Lower leg skin (tissue), 4 donors: ENCODE measurements at regions not wholly inside any gene's neighbourhood (a gene's known extent, or its start where the extent isn't known, plus 50 kb on each side); places are given as distances from the start of the nearest gene placed in this dataset.

Experiments
- DNase-seq, 2 donors: peaks; one replicate each; pipeline ENCODE4 v3.0.0-alpha.2; 2019; ENCODE audit warnings: low spot score in 2 of 2
- H3K4me3 ChIP-seq: fragments of 200-600 bp; sonication (generic); 2 replicates; pipeline ENCODE4 v1.5.1; 2017; ENCODE audit warnings: mild to moderate bottlenecking, low read depth; ENCODE audit not compliant: poor library complexity, severe bottlenecking
- CTCF ChIP-seq, 3 donors: fragments of 450-650 bp; IDR thresholded peaks; one replicate each; pipeline ENCODE4 v1.5.1; 2016; ENCODE audit warnings: antibody characterized with exemption in 3 of 3, mild to moderate bottlenecking in 3 of 3, moderate library complexity in 2 of 3
- POLR2A ChIP-seq, 2 donors: fragments of 450-650 bp; IDR thresholded peaks; one replicate each; pipeline ENCODE4 v1.6.1; 2016 to 2017; ENCODE audit warnings: antibody characterized with exemption in 2 of 2, mild to moderate bottlenecking in 1 of 2, moderate library complexity in 1 of 2
- WGBS, 2 donors: methylation state at CpG; one replicate each; pipeline ENCODE4 v1.1.5; 2018; 5-methylcytosine and 5-hydroxymethylcytosine counted together
- intact Hi-C: fragments of 100-400 bp; cut with DNase I; formaldehyde crosslinking; loops from one replicate; pipeline ENCODE4 v1.15.0; 2023; ENCODE audit warnings: low total_unique reads

- no peak for DNase-seq
- no peak overlapping the region for H3K4me3 ChIP-seq
- no peak for TF ChIP-seq POLR2A (IDR thresholded peaks at IDR 0.05)
- 88 to 91% methylated on average over 1 of the region's 1 CpG for WGBS, 2 donors
- intact Hi-C loops = no loop called here
Observed at GRCh38 chr13:93058301-93058700, 168.3 kb upstream of the GPC6 start.

GRCh38 chr13:93060144-93060543 is 166.5 kb upstream of the GPC6 start:
- no peak overlapping the region for H3K4me3 ChIP-seq
- no peak for DNase-seq
- TF ChIP-seq CTCF (IDR thresholded peaks at IDR 0.05) = no peak
- TF ChIP-seq POLR2A (IDR thresholded peaks at IDR 0.05) = no peak
- intact Hi-C loops = no loop called here
- WGBS, 2 donors = 90 to 97% methylated on average over 5 of the region's 5 CpGs

- H3K4me3 ChIP-seq = no peak overlapping the region
- intact Hi-C loops = no loop called here
- WGBS, 2 donors = 85 to 88% methylated on average over 4 of the region's 4 CpGs
- DNase-seq = no peak
- no peak for TF ChIP-seq CTCF (IDR thresholded peaks at IDR 0.05)
- TF ChIP-seq POLR2A (IDR thresholded peaks at IDR 0.05) = no peak
Observed at GRCh38 chr13:93066187-93066586, 160.4 kb upstream of the GPC6 start.

- TF ChIP-seq CTCF (IDR thresholded peaks at IDR 0.05) = no peak
- TF ChIP-seq POLR2A (IDR thresholded peaks at IDR 0.05) = no peak
- H3K4me3 ChIP-seq = no peak overlapping the region
- 21 to 39% methylated on average over 1 of the region's 1 CpG for WGBS, 2 donors
- intact Hi-C loops = no loop called here
- no peak for DNase-seq
Observed at GRCh38 chr13:93079294-93079693, 147.3 kb upstream of the GPC6 start.

- H3K4me3 ChIP-seq = no peak overlapping the region
- 87 to 90% methylated on average over 4 of the region's 4 CpGs for WGBS, 2 donors
- no peak for DNase-seq
- TF ChIP-seq POLR2A (IDR thresholded peaks at IDR 0.05) (no peak), CTCF (IDR thresholded peaks at IDR 0.05) (no peak)
- intact Hi-C loops = loop anchor here (1.0 kb wide), 1 partner anchor 28 kb away; no protein-coding TSS in a partner anchor
Observed at GRCh38 chr13:93080166-93080565, 146.4 kb upstream of the GPC6 start.

- DNase-seq = no peak
- H3K4me3 ChIP-seq = no peak overlapping the region
Observed at GRCh38 chr13:93080587-93080986, 146.0 kb upstream of the GPC6 start.

More at GRCh38 chr13:93080587-93080986, 146.0 kb upstream of the GPC6 start:
- intact Hi-C loops = loop anchor here (1.0 kb wide), 1 partner anchor 28 kb away; no protein-coding TSS in a partner anchor
- TF ChIP-seq POLR2A (IDR thresholded peaks at IDR 0.05) = no peak
- TF ChIP-seq CTCF (IDR thresholded peaks at IDR 0.05) = no peak
- 27 to 47% methylated on average over 1 of the region's 1 CpG for WGBS, 2 donors
